Activated naive CD4-positive, alpha-beta T cell treated with Interleukin-2 at 50 U/mL for 16 hours (primary cell): ENCODE measurements at regions not wholly inside any gene's neighbourhood (a gene's known extent, or its start where the extent isn't known, plus 50 kb on each side); places are given as distances from the start of the nearest gene placed in this dataset.

Experiments used
- DNase-seq: peaks from one replicate; pipeline ENCODE4 v3.0.0-alpha.2; 2020

DNA sequence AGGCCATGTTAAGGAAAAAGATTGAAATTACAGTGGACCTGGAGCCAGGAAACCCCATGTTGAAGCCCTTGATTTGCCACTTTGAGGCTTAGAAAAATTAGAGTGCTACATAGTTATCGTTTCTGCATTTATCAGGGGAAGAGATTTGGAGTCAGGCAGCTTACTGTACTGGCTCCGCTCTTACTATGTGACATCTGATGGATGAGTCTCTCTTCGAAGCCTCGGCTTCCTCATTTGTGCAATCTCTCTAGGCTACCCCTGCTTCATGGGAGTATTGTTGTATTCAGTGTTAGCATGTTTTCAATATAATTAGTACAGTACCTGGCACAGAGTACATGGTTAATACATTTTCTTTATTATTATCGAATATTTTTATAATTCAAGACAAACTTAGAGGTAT is 480.4 kb upstream of the USP24 start:
- no peak for DNase-seq

DNA sequence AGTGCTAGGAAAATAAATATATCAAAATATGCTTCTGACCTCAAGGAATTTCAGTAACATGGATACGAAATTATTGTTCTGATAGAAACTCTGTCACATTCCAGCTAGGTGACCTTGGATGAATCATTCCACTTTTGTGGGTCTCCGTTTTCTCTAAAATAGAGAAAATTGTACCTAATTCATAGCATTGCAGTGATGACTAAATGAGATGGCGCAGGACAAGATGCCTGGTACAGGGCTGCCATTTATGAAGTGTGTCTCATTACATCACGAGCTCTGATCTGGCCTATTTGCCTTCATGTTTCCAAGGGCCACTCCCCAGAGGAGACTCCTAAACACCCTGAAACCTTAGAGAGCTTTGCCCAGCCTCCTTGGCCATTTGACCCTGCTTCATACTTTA is 480.0 kb upstream of the USP24 start:
- DNase-seq = no peak

DNA sequence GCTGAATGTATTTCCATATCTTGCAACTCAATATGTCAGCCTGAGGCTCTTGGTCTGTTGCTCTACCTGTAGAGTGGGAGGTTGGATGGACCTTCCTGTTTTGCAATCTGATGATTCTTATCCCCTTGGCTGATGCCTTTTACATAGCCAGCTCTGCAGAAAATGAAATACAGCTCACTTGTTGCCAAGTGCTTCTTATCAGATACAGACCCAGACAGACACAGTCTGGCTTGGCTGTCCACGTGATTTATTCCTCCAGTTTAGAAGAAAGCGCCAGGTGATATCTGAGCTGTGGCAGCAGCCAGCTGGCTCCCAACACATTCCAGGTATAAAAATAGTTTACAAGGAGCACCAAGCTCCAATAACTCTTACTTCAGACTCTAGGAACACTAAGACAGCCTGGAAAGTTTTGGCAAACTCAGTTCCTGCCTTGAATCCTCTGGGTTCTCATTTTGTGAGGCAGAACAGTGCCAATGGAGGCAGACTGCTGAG is 479.2 kb upstream of the USP24 start:
- DNase-seq = no peak

DNA sequence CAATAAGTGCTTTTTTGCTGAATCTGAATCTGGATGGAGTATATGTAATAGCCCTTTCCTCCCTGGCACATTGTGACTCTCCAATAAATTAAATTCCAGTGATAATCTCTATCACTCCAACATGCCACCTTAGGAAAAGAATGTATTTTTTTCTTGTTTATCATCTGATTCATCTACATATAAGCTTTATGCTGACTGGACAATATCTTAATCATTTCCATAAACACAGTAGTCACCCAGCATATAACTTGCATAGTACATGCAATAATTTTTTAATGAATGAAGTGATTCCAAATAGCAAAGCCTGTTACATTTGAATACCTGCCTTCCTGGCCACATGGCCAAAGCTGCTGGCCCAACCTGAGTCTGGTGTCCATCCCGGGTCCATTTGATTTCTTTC is 477.6 kb upstream of the USP24 start:
- no peak for DNase-seq

DNA sequence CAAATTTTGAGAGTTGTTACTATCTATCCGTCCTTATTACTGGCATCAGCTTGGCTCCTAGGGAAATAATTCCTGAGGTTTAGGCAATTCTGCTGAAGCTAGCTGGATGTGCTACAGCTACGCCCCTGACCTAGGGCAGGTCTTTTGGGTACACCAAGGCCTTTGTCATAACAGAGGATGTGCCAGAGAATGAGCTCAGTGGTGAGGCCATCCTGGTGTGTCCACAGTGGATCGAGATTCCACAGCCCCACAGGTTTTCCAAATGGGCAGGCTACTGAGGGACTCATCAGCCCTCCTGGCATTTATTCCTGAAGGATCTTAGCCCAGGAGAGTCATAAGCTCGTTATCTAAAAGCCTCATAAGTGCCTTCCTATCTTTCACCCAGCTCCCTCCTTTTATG is 475.2 kb upstream of the USP24 start:
- DNase-seq = no peak

DNA sequence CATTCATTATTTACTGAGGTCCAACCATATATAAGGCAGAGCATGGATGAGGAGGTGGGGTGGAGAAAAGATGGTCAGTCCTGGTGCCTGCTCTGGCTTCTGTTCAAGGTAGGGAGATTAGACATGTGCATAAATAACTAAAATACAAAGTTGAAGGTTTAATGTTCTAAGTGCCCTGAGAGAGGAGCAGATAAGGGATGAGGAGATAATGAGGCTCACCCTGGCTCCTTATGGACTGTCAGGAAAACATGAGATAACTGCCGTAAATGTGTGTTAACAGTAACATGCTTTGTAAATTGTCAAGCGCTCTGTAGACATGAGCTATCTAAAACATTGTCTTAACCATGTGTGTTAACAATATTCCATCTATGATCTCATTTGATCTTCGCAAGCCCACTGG is 474.6 kb upstream of the USP24 start:
- no peak for DNase-seq

DNA sequence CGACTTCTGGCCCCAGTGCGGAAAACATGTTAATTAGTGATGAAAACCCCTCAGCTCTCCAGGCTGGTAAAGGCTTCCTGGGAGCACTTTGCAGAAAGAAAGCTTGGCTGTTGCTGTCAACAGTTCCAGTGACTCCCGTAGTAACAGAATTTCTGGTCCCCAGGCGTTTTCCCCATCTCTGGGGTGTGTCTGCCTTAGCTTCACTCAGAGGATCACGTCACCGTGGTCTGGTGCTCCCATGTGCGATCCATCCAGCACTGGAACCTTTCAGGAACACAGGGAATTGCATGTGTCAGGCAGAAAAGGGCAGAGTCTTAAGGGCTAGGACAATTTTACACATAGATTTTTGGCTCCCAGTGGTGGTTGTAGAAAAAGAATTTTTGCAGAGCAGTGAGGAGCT is 470.4 kb upstream of the USP24 start:
- no peak for DNase-seq

DNA sequence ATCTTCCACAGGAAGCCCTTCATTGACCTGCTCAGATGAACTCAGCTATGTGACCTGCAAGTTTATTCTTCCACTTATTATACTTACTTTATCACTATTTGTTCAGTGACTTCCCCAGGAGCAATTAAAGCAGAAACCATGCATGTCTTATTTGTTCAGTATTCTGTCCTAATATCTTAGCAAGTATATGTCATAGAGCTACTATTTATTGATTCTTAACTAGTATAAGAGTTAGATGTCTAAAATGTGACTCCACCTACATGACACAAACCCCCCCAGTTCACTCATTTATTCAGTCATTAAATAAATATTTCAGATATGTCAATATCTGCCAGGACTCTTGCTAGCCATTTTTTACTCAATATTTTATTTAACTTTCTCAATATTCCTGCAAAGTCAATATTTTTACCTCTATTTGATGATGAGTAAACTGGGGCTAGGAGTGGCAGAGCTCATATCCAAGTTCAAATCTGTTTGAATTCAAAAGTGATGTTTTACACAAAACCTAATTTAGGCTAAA is 469.0 kb upstream of the USP24 start:
- DNase-seq = no peak

DNA sequence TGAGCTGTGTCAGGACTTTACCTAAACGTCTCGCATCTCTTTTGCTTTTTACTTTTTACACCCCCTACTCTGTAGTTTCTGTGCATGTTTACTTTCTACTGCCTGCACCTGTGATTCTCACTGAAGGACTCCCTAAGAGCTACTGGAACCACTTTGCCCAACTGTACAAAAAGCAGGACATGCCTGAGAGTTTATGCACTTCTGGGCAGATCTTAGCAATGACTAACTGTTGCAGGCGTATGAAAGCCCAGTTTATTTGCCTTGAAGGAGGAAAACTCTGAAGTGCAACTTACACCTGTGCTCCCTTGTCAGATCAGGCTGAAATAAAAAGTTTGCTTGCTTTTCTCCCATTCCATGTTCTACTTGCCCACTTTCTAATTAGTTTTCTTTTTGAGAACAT is 467.0 kb upstream of the USP24 start:
- no peak for DNase-seq

DNA sequence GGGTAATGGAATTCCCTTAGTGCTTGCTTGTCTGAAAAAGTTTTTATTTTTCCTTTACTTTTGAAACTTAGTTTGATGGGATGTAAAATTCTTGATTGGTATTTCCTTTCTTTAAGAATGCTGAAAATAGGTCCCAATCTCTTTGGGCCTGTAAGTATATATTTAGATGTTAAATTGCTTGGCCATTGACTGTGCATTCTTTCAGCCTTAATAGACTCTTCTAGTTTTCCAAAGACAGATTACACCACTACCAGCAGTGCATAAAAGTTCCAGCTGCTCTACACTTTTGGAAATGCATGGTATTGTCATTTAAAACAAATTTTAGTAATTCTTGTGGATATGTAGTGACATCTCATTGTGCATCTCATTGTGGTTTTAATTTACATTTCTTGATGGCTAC is 464.8 kb upstream of the USP24 start:
- no peak for DNase-seq

DNA sequence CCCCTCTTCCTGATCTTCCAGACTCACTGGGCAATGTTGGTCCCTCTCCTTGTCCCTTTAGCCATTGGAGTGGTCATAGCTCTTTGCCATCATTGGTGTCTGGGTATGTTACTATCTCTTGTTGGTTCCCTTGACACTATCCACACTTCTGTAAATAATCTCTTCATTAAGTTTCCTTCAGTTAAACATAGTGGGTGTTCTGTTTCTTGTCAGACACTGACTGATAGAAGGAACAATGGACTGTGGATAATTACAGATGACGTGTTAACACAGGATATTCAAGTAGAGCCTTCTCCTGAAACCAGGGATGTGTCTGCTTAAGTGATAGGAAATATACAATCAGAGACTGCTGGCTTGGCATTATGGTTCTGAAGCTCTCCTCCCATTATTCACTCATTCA is 458.3 kb upstream of the USP24 start:
- no peak for DNase-seq

DNA sequence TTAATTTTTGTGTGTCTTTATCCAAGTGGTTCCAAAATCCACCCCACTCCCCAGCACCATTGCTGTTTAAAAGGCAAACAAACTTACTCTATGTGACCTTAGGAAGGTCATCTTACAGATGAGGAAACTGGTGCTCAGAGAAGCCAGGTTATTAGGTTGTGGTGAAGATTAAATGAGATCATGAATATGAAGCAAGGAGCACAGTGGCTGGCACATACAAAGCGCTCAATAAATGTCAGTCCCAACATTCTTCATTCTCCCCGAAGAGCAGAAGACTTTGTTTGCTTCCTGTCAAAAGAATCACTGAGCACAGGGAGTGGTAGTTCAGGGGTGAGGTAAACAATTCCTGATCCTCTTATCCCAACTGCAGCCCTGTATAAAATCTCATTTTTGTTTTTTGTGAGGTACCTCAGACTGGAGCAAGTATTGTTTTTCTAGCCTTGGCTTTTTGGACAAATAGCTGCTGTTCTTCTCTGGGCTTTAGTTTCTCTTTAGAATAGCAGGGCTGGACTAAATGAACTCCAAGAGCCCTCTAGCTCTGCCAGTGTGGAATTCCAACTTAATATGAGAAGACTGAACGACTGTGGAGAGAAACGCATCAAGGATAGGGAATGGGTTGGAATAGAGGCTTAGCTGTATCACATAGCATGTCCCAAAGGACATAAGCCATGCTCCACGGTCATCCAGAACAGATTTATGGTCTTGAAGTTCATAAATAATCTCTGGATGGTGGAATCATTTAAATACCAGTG is 455.3 kb upstream of the USP24 start:
- no peak for DNase-seq

DNA sequence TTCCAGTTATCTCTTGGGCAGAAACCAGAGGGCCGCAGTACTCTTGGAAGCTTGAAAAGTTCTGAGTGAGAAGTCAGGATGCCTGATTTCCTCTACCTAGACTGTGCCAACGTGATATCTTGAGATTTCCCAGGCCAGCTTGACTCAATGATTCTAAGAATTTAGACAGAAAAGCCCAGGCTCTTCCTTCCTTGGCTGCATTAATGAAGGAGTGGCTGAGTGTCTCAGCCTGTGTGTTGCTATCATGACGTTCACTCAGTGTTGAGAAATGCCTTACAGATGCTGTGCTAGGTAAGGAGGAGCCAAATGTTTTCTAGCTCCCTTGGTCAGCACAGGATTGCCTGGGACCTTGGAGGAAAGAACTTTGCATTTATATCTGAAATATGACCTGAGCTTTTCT is 454.1 kb upstream of the USP24 start:
- DNase-seq = no peak

DNA sequence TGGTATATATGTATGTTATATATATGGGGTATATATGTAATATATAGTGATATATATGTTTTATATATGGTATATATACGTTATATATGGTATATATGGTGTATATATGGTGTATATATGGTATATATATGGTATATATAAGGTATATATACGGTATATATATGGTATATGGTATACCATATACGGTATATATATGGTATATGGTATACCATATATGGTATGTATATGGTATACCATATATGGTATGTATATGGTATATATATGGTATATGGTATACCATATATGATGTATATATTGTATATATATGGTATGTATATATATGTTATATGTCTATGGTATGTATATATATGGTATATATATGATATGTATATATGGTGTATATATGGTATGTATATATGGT is 447.7 kb upstream of the USP24 start:
- DNase-seq = no peak

DNA sequence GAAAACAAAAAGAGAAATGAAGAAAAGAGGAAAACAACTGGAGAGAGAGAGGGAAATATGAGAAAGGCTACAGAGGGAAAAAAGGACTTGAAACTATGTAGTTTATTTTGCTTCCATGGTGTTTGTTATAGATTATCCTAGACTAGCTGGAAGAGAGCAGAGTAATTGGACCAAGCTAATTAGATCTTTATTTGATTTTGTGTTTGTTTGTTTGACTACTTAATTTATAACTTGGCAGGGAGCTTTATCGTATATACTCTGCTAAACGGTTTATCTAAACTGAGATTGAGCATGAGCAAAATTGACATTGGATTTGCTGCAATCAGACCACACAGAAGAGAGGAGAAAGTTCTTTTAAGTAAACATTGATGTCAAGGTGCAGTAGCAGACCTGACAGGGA is 443.8 kb upstream of the USP24 start:
- DNase-seq = no peak

DNA sequence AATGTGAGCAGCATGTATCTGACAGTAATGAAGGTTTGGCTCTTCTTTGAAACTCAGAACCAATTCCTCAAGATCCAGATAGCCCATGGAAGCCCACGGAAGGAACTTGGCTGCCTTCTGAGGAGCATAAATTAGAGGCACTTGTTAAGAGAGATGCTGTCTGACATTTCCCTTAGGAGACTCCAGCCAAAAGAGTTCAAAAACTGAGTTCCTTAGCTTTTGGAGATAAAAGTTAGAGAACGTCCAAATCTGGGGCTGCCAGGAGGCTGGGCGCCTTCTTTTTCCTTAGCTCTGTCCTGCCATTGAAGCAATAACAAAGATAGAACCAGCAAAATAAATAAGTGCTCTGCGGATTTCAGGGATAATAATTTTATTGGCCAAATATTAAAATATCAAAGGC is 439.6 kb upstream of the USP24 start:
- no peak for DNase-seq

DNA sequence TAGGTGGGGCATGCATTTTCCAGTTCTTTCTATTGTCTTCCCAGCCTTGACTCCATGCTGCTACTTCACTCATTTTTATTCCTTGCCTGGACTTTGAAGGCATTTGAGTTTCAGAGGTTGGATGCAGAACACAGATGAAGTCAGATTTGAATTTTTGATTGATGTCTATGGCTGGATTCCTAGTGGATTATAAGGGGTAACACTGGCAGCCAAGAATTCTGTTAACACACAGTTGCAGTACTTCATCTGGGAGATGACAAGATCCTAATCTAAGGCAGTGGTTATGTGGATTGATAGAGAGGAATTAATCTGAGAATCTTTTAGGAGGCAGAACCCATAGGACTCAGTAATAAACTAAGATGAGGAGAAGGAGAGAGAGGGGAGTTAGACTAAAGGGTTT is 439.0 kb upstream of the USP24 start:
- no peak for DNase-seq

DNA sequence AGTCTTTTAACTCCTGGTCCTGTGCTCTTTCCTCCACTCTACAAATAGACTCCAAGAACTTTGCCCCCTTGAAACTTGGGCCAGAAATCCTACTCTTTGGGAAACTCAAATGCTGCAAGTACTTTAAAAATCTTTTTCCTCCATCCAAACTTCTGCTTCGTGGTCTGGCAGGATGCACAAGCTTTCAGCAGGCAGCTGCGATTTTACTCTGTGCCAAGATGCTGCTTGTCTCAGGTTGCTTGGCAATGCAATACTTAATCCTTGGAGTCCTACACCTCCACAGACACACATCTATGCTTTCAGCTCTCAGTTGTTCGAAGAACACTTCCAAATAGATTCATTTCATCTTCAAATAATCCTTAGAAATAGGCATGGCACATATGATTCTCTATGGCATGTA is 435.3 kb upstream of the USP24 start:
- no peak for DNase-seq

DNA sequence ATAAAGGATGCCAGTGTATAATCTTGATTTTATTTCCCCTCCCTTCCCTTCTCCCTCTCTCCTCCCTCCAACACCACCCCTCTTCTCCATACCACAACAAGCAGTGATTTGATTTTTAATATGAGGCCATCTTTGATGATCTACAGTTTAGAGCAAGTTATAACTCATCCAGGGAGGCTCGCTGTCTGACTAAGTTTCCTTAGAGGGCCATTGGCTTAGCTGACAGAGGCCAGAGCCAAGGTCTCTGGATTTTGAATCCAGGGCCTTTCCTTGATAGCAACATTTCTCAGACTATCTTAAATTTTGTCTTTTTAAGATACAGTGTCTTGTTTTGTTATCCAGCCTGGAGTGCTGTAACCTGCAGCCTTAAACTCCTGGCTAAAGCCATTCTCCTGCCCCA is 431.0 kb upstream of the USP24 start:
- no peak for DNase-seq

DNA sequence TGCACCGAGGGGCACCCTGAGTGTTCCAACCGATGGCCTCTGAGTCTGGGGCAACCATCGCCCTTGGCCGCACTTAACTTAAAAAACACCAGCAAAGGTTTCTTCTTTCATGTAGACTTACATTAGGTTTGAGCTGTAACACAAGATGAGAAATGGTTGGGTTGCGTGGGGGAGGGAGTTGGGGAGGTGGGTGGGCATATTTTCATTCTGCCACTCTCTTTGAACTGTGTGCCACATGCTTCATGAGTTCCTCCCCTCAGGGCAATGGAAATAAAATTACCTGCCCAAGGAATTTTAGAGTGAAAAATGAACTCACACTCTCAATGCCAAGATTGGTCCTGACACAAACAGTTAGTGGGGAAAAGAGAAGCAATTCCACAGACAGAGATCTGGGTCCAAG is 430.1 kb upstream of the USP24 start:
- no peak for DNase-seq

DNA sequence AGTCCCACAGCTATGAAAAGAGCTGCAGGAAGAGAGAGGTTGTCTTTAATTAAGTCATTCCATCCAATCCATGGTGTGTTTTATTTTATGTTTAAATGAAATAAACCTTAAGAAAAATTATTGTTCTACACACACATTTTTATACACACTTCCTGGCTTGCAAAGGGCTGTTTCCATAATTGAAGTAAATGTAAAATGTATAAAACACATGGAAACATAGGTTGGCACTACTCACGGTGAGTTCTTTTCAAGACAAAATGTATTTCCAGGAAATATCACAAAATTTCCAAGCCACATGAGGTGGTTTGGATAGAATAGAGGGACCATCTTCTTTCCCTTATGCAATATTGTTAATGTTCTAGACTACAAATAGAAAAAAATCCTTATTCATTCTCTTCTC is 426.8 kb upstream of the USP24 start:
- no peak for DNase-seq

DNA sequence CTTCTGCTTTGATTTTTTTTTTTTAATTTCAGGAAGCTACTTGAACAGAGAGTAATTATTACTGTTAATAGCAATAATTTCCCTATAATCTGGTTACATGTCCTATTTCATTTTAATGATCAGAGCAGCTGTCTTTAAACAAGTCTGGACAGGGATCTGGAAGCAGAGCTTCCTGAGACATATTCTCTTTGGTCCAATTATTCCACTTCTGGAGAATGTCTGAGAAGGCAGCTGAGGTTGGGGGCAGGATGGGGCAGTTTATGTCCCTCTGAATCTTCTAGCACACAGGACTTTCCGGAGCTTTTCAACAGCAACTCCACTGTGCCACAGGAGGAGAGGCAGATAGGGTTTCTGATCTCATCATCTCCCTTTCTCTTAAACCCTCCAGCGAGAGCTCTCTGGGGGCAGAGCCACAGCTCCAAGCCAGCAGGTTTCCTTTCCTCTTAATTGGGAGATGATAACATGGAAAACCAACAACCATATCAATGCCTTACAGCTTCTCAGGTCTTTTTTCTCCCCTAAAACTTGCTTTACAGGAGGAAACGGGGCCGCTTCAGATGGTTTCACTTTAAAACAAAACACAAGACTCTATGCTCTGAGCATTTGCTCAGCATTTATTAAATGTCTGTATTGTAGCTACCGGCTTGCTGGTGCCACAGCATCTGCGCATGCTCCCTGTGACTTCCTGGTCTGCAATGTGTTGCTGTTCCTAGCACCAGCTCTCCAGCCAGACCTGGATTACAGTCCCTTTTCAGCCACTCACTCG is 425.7 kb upstream of the USP24 start:
- peak; percentile 15 for DNase-seq

DNA sequence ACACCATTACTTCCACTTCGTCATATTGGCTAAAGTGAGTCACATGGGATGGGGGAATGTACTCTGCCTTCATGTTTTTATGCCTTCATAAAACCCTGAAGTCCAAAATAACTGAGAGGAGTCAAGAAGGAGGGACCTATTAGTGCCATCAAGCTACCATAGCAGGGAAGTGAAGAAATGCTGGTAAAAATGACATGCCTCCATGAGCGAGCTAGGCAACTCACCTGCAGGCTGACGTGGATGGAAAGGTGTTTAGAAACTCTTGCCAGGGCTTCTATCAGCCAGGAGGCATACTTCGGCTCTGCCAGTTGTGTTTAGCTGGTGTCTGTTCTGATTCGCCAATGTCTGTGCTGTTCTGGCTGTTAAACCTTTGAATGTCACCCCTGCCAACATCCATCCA is 424.4 kb upstream of the USP24 start:
- DNase-seq = no peak

DNA sequence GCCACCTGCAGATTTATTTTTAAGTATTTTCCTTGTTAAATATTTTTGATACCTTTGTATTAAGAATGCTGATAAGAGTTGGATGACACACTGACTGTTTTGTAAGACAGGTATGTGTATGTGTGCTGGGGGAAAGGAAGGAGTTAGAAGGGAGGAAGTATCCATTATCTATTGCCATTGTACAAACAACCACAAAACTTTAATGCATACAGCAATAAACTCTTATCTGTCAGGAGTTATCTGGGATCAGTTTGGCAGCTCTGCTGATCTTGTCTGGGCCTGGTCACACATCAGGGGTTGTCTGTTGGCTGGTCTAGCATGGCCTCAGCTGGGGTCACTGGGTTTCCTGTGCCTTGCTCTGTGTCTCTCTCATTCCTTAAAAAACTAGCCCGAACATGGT is 423.9 kb upstream of the USP24 start:
- DNase-seq = no peak

DNA sequence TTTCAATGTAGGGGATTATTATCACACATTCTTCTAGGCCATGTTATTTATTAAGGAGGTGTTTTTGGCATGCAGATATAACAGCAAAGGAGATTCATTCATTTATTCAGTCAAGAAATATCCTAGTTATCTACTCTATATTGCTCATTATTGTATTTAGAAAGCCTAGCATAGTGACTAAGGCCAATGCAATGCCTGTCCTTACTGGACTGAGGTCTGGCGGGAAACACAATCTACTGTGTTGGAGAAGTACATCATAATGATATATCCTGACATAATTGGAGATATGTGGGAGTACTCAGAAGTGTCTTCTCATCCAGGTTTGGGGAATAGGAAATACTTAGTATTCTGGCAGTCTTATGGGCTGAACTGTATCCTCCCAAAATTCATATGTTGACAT is 421.5 kb upstream of the USP24 start:
- no peak for DNase-seq
